Duodenal mucosa (tissue), 2 donors: ENCODE measurements at regions not wholly inside any gene's neighbourhood (a gene's known extent, or its start where the extent isn't known, plus 50 kb on each side); places are given as distances from the start of the nearest gene placed in this dataset.

Experiments
- H3K27ac ChIP-seq: one replicate; pipeline ENCODE4 v1.7.0; 2013; ENCODE audit warnings: low read depth, low read length
- H3K27me3 ChIP-seq, 2 donors: one replicate each; pipeline ENCODE4 v1.7.0; 2013; ENCODE audit warnings: low read length in 2 of 2, control low read depth in 1 of 2; ENCODE audit not compliant: insufficient read depth in 2 of 2, control insufficient read depth in 1 of 2
- H3K36me3 ChIP-seq, 2 donors: one replicate each; pipeline ENCODE4 v1.7.0; 2013; ENCODE audit warnings: low read length in 2 of 2, control low read depth in 1 of 2; ENCODE audit not compliant: insufficient read depth in 2 of 2, control insufficient read depth in 1 of 2
- H3K4me1 ChIP-seq, 2 donors: one replicate each; pipeline ENCODE4 v1.7.0; 2013; ENCODE audit warnings: low read length in 2 of 2, control low read depth in 1 of 2; ENCODE audit not compliant: insufficient read depth in 2 of 2, control insufficient read depth in 1 of 2
- H3K4me3 ChIP-seq, 2 donors: one replicate each; pipeline ENCODE4 v1.7.0; 2013; ENCODE audit warnings: low read length in 2 of 2, low read depth in 1 of 2
- H3K9ac ChIP-seq, 2 donors: one replicate each; pipeline ENCODE4 v1.7.0; 2013; ENCODE audit warnings: low read length in 2 of 2, low read depth in 1 of 2
- H3K9me3 ChIP-seq, 2 donors: one replicate each; pipeline ENCODE4 v1.7.0; 2013; ENCODE audit warnings: low read length in 2 of 2, control low read depth in 1 of 2; ENCODE audit not compliant: control insufficient read depth in 1 of 2

- Histone ChIP-seq H3K27ac (no peak overlapping the region), H3K27me3 (no peaks in the 10 kb centered on the region), H3K36me3 (no peaks in the 10 kb centered on the region), H3K9me3 (no peaks in the 10 kb centered on the region), H3K9ac (no peak overlapping the region), H3K4me1 (no peaks in the 10 kb centered on the region), H3K4me3 (no peak overlapping the region)
Measured at GRCh38 chr9:108512426-108513173, 343.2 kb downstream of the ACTL7B start.

GRCh38 chr9:108511307-108511706 is 344.5 kb downstream of the ACTL7B start:
- Histone ChIP-seq H3K27ac (no peak overlapping the region), H3K9ac (no peak overlapping the region), H3K4me1 (no peaks in the 10 kb centered on the region), H3K27me3 (no peaks in the 10 kb centered on the region), H3K4me3 (no peak overlapping the region), H3K9me3 (no peaks in the 10 kb centered on the region), H3K36me3 (no peaks in the 10 kb centered on the region)

- Histone ChIP-seq H3K27me3 (no peaks in the 10 kb centered on the region), H3K9me3 (peaks cover 0 to 2% of the 10 kb centered on the region in 2 donors), H3K36me3 (no peaks in the 10 kb centered on the region), H3K27ac (no peak overlapping the region), H3K9ac (no peak overlapping the region), H3K4me3 (no peak overlapping the region), H3K4me1 (no peaks in the 10 kb centered on the region)
Measured at GRCh38 chr9:108496846-108497245, 358.9 kb downstream of the ACTL7B start.

GRCh38 chr9:108489567-108489966 is 366.2 kb downstream of the ACTL7B start:
- no peak overlapping the region for H3K27ac ChIP-seq
- no peak overlapping the region for H3K9ac ChIP-seq
- H3K9me3 ChIP-seq: no peaks in the 10 kb centered on the region
- no peaks in the 10 kb centered on the region for H3K4me1 ChIP-seq
- H3K36me3 ChIP-seq: no peaks in the 10 kb centered on the region
- H3K4me3 ChIP-seq: no peak overlapping the region
- H3K27me3 ChIP-seq: no peaks in the 10 kb centered on the region

- Histone ChIP-seq H3K4me3 (no peak overlapping the region), H3K27ac (no peak overlapping the region), H3K4me1 (no peaks in the 10 kb centered on the region), H3K27me3 (no peaks in the 10 kb centered on the region), H3K36me3 (no peaks in the 10 kb centered on the region), H3K9ac (no peak overlapping the region), H3K9me3 (no peaks in the 10 kb centered on the region)
Measured at GRCh38 chr9:108486831-108487230, 369.0 kb downstream of the ACTL7B start.

- Histone ChIP-seq H3K27ac (no peak overlapping the region), H3K4me1 (no peaks in the 10 kb centered on the region), H3K9me3 (no peaks in the 10 kb centered on the region), H3K27me3 (no peaks in the 10 kb centered on the region), H3K36me3 (no peaks in the 10 kb centered on the region), H3K9ac (no peak overlapping the region), H3K4me3 (no peak overlapping the region)
Measured at GRCh38 chr9:108484468-108484867, 371.3 kb downstream of the ACTL7B start.

- Histone ChIP-seq H3K9me3 (no peaks in the 10 kb centered on the region), H3K27me3 (no peaks in the 10 kb centered on the region), H3K9ac (no peak overlapping the region), H3K4me1 (no peaks in the 10 kb centered on the region), H3K4me3 (no peak overlapping the region), H3K36me3 (no peaks in the 10 kb centered on the region), H3K27ac (no peak overlapping the region)
Measured at GRCh38 chr9:108483676-108484075, 372.1 kb downstream of the ACTL7B start.

- peaks cover 0 to 9% of the 10 kb centered on the region in 2 donors for H3K4me1 ChIP-seq
- no peak overlapping the region for H3K4me3 ChIP-seq
- no peaks in the 10 kb centered on the region for H3K27me3 ChIP-seq
- H3K27ac ChIP-seq: no peak overlapping the region
- H3K36me3 ChIP-seq: no peaks in the 10 kb centered on the region
- H3K9ac ChIP-seq: no peak overlapping the region
- H3K9me3 ChIP-seq: no peaks in the 10 kb centered on the region
Measured at GRCh38 chr9:108479989-108480652, 375.7 kb downstream of the ACTL7B start.

- Histone ChIP-seq H3K9ac (no peak overlapping the region), H3K4me1 (peaks cover 0 to 9% of the 10 kb centered on the region in 2 donors), H3K9me3 (no peaks in the 10 kb centered on the region), H3K27ac (no peak overlapping the region), H3K4me3 (no peak overlapping the region), H3K36me3 (no peaks in the 10 kb centered on the region), H3K27me3 (no peaks in the 10 kb centered on the region)
Measured at GRCh38 chr9:108478431-108479332, 377.1 kb downstream of the ACTL7B start.

GRCh38 chr9:108477529-108478006 is 378.2 kb downstream of the ACTL7B start:
- H3K4me3 ChIP-seq: no peak overlapping the region
- H3K36me3 ChIP-seq: no peaks in the 10 kb centered on the region
- no peaks in the 10 kb centered on the region for H3K9me3 ChIP-seq
- peaks cover 0 to 9% of the 10 kb centered on the region in 2 donors for H3K4me1 ChIP-seq
- no peak overlapping the region for H3K9ac ChIP-seq
- no peak overlapping the region for H3K27ac ChIP-seq
- H3K27me3 ChIP-seq: no peaks in the 10 kb centered on the region
